Endothelial cell of umbilical vein (primary cell): ENCODE measurements at regions not wholly inside any gene's neighbourhood (a gene's known extent, or its start where the extent isn't known, plus 50 kb on each side); places are given as distances from the start of the nearest gene placed in this dataset.

Source experiments
- BruUV-seq: library from RNA; stranded (reverse); fragments of 400-500 nt; replicated peaks from 2 replicates; lab custom pipeline; 2021; lab: Mats Ljungman, UMichigan
- CTCF ChIA-PET: fragments of 300-600, 350-600 bp; sonication (Branson Sonifier 250); formaldehyde crosslinking; loops from one replicate; lab custom pipeline; 2021; ENCODE audit warnings: antibody characterized with exemption, inconsistent platforms; lab: Charles Lee
- POLR2A ChIA-PET: fragments of 300-600, 350-600 bp; sonication (Branson Sonifier 250); formaldehyde crosslinking; loops from one replicate; lab custom pipeline; 2021; ENCODE audit warnings: antibody characterized with exemption, inconsistent platforms; lab: Charles Lee
- DNase-seq: peaks from one replicate; pipeline ENCODE4 v3.0.0-alpha.2; 2011; ENCODE audit warnings: low read depth, low spot score
- FAIRE-seq: peaks from 2 replicates; lab custom pipeline; 2011; peaks lifted over from hg19 to GRCh38; lab: Jason Lieb, UNC
- H2AFZ ChIP-seq: 2 replicates; pipeline ENCODE4 v1.6.0; 2012; ENCODE audit warnings: low read depth, low read length, control low read depth, inconsistent platforms
- H3K27ac ChIP-seq: 2 replicates; pipeline ENCODE4 v1.5.1; 2011; ENCODE audit warnings: low read depth, mild to moderate bottlenecking, control low read depth, low read length, moderate library complexity; ENCODE audit not compliant: insufficient read depth
- H3K27me3 ChIP-seq, 2 experiments: 2 replicates each; pipeline versions ENCODE4 v1.6.0 to v1.6.1; 2011; ENCODE audit warnings: low read length in 2 of 2, mixed read lengths in 1 of 2; ENCODE audit not compliant: control insufficient read depth in 2 of 2, insufficient read depth in 2 of 2
- H3K36me3 ChIP-seq, 2 experiments: 2 replicates in 1 of 2; 3 replicates in 1 of 2; pipeline ENCODE4 v1.5.1; 2011; ENCODE audit warnings: low read length in 2 of 2, mild to moderate bottlenecking in 1 of 2, moderate library complexity in 1 of 2; ENCODE audit not compliant: control insufficient read depth in 2 of 2, insufficient read depth in 2 of 2; ENCODE audit errors: extremely low read depth in 1 of 2
- H3K4me1 ChIP-seq: 3 replicates; pipeline ENCODE4 v1.5.1; 2011; ENCODE audit warnings: mild to moderate bottlenecking, low read length; ENCODE audit not compliant: control insufficient read depth, insufficient read depth; ENCODE audit errors: extremely low read depth
- H3K4me2 ChIP-seq: 2 replicates; pipeline ENCODE4 v1.6.1; 2011; ENCODE audit warnings: low read length, control low read depth, mixed read lengths; ENCODE audit not compliant: insufficient read depth
- H3K4me3 ChIP-seq, 3 experiments: fragments of 200-600 bp in 1 of 3; sonication (generic), shearing (Covaris generic) in 1 of 3; replicated peaks in 1 of 3; 2 replicates each; pipeline ENCODE4 v1.5.1; 2011 to 2016; ENCODE audit warnings: control low read depth in 3 of 3, low read length in 3 of 3, mild to moderate bottlenecking in 2 of 3, inconsistent platforms in 1 of 3, low read depth in 1 of 3, moderate library complexity in 1 of 3; ENCODE audit not compliant: insufficient read depth in 1 of 3
- H3K79me2 ChIP-seq: 2 replicates; pipeline ENCODE4 v1.6.0; 2012; ENCODE audit warnings: low read length, inconsistent platforms; ENCODE audit not compliant: control insufficient read depth, insufficient read depth
- H3K9ac ChIP-seq: replicated peaks from 2 replicates; pipeline ENCODE3; 2011; ENCODE audit warnings: low read length, control low read depth; ENCODE audit not compliant: insufficient read depth; ENCODE audit errors: extremely low read depth
- H3K9me1 ChIP-seq: replicated peaks from 3 replicates; pipeline ENCODE4 v1.6.0; 2011; ENCODE audit warnings: mild to moderate bottlenecking, low read length; ENCODE audit not compliant: control insufficient read depth, insufficient read depth; ENCODE audit errors: extremely low read depth
- H3K9me3 ChIP-seq: replicated peaks from 2 replicates; pipeline ENCODE4 v1.5.1; 2012; ENCODE audit warnings: low read length, inconsistent platforms; ENCODE audit not compliant: control insufficient read depth, insufficient read depth
- H4K20me1 ChIP-seq: replicated peaks from 2 replicates; pipeline ENCODE3; 2011; ENCODE audit warnings: mild to moderate bottlenecking, low read length; ENCODE audit not compliant: control insufficient read depth, insufficient read depth; ENCODE audit errors: extremely low read depth
- CTCF ChIP-seq, 2 donors: IDR thresholded peaks; 1 replicate in 1 of 2; 2 replicates in 1 of 2; pipeline ENCODE4 v1.5.1; 2011; ENCODE audit warnings: low read length in 2 of 2, mild to moderate bottlenecking in 2 of 2, moderate library complexity in 2 of 2, control low read depth in 1 of 2, inconsistent platforms in 1 of 2, low read depth in 1 of 2; ENCODE audit not compliant: insufficient read depth in 1 of 2; ENCODE audit errors: extremely low read depth in 1 of 2
- FOS ChIP-seq: IDR thresholded peaks from 2 replicates; pipeline ENCODE4 v1.6.1; 2011; ENCODE audit warnings: mild to moderate bottlenecking, low read length, moderate library complexity, borderline replicate concordance; ENCODE audit not compliant: insufficient read depth
- MAX ChIP-seq: IDR thresholded peaks from 2 replicates; pipeline ENCODE4 v1.6.1; 2011; ENCODE audit not compliant: insufficient read depth, insufficient read length
- POLR2A ChIP-seq: IDR thresholded peaks from 2 replicates; pipeline ENCODE4 v1.6.1; 2012; ENCODE audit warnings: low read depth, mild to moderate bottlenecking, control low read depth, low read length
- POLR2AphosphoS5 ChIP-seq: IDR thresholded peaks from 2 replicates; pipeline ENCODE4 v1.6.1; 2012; ENCODE audit warnings: low read depth, mild to moderate bottlenecking, control low read depth, low read length, moderate library complexity; ENCODE audit not compliant: insufficient read depth
- dilution Hi-C: fragments of 300-500 bp; cut with MboI; formaldehyde crosslinking; loops from one replicate; pipeline ENCODE4 v1.15.0; 2019; ENCODE audit warnings: low sequenced_read_pairs; ENCODE audit not compliant: extremely low pct_ligation_motif_present
- intact Hi-C: fragments of 100-400 bp; cut with micrococcal nuclease; formaldehyde crosslinking; loops from one replicate; pipeline ENCODE4 v1.10.0; 2022

GRCh38 chr2:215691346-215691745, 255.5 kb upstream of the FN1 start:
- Histone ChIP-seq H3K79me2 (no peaks in the 10 kb centered on the region), H3K4me3 (no peak overlapping the region), H3K9ac (no peak overlapping the region), H3K4me1 (peaks cover 33% of the 10 kb centered on the region), H3K9me1 (no peaks in the 10 kb centered on the region), H3K9me3 (no peaks in the 10 kb centered on the region), H3K27ac (no peak overlapping the region), H3K27me3 (no peaks in the 10 kb centered on the region), H3K36me3 (peaks cover 0 to 6% of the 10 kb centered on the region in 2 experiments), H3K4me2 (no peak overlapping the region), H2AFZ (no peak overlapping the region), H4K20me1 (no peaks in the 10 kb centered on the region)
- no TSS peak for BruUV-seq
- FAIRE-seq (no peak), DNase-seq (no peak)
- CTCF ChIA-PET = no interaction called here
- intact Hi-C loops (loop anchor here (5.0 kb wide), 1 partner anchor 89 kb away; no protein-coding TSS in a partner anchor), dilution Hi-C loops (no loop called here)
- no peak for TF ChIP-seq MAX
- TF ChIP-seq FOS = no peak
- no peak for TF ChIP-seq CTCF (IDR thresholded peaks at IDR 0.05; ENCODE audit: extremely low read depth in 1 of 2, insufficient read depth in 1 of 2, low read depth in 1 of 2, low read length in 2 of 2)
- TF ChIP-seq POLR2A = no peak
- no peak for TF ChIP-seq POLR2AphosphoS5
- POLR2A ChIA-PET = no interaction called here
